GM13976 (cell line): ENCODE measurements at regions not wholly inside any gene's neighbourhood (a gene's known extent, or its start where the extent isn't known, plus 50 kb on each side); places are given as distances from the start of the nearest gene placed in this dataset.

Source experiments
- DNase-seq: peaks from one replicate; pipeline ENCODE4 v3.0.0; 2012; ENCODE audit warnings: low spot score
- in situ Hi-C: fragments of 300-500 bp; cut with MboI; formaldehyde crosslinking; loops from one replicate; pipeline ENCODE4 v1.12.0; 2022; ENCODE audit warnings: low sequenced_read_pairs, mixed read lengths, inconsistent platforms; ENCODE audit not compliant: unreplicated experiment
- TF ChIP-seq, protein P1 (sequence below): IDR thresholded peaks from 2 replicates; pipeline ENCODE4 v1.5.1; 2012; ENCODE audit warnings: borderline replicate concordance, mild to moderate bottlenecking; ENCODE audit not compliant: insufficient read depth; ENCODE audit errors: extremely low read depth, missing control alignments, control extremely low read depth

DNA sequence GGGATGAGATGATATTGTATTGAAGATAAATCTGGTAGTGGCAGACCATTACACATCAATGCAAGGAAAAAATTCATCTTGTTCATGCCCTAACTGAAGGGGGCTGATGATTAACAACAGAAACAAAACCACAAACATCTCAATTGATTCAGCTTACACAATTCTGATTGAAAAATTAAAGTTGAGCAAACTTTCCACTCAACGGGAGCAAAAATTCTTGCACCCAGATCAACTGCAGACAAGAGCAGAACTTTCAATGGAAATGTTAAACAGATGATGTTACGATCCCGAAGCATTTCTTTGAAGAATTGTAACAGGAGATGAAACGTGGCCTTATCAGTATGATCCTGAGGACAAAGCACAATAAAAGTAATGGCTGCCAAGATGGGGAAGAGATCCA lies 172.4 kb upstream of the SOX5 start:
- TF ChIP-seq, protein P1, sequence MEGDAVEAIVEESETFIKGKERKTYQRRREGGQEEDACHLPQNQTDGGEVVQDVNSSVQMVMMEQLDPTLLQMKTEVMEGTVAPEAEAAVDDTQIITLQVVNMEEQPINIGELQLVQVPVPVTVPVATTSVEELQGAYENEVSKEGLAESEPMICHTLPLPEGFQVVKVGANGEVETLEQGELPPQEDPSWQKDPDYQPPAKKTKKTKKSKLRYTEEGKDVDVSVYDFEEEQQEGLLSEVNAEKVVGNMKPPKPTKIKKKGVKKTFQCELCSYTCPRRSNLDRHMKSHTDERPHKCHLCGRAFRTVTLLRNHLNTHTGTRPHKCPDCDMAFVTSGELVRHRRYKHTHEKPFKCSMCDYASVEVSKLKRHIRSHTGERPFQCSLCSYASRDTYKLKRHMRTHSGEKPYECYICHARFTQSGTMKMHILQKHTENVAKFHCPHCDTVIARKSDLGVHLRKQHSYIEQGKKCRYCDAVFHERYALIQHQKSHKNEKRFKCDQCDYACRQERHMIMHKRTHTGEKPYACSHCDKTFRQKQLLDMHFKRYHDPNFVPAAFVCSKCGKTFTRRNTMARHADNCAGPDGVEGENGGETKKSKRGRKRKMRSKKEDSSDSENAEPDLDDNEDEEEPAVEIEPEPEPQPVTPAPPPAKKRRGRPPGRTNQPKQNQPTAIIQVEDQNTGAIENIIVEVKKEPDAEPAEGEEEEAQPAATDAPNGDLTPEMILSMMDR = no peak
- in situ Hi-C loops = loop anchor here (25.0 kb wide), 1 partner anchor 465 kb away; no protein-coding TSS in a partner anchor
- DNase-seq = no peak

DNA sequence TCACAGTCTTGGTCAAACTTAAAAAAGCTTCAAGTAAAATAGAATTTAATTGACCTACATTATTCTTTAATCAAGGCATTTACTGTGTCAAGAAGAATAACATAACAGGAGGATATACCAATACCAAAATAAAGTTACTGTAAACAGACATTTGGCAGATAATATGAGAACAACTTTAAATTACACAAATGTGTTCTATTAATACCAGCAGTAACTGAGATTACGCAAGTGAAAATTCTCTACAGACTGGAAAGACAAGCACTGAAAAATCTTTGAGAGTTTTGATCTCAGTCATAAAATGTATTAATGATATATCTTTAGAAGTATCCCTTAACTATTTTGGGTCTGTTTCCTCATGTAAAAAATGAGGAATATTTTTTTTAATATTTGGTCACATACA lies 169.2 kb upstream of the SOX5 start:
- DNase-seq = no peak
- in situ Hi-C loops = loop anchor here (25.0 kb wide), 1 partner anchor 469 kb away; no protein-coding TSS in a partner anchor
- TF ChIP-seq, protein P1 = no peak

DNA sequence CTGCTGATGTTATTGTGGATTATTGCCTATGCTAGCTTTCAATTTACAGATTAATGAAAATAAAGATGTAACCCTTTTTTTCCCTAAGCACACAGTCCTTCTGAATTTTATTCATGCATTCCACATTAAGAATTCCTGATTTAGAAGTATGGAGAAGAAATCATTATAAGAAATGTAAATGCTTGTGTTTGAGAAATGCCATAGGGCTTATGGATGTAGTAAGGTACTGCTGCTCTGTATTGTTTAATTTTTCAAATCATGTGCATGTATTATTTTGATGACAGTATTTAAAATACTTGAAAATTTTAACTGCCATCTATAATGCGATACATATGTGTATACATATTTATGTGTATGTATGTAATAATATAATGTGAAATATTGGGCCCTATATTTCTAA lies 167.1 kb upstream of the SOX5 start:
- TF ChIP-seq, protein P1 = no peak
- in situ Hi-C loops = loop anchor here (25.0 kb wide), 1 partner anchor 471 kb away; no protein-coding TSS in a partner anchor
- no peak for DNase-seq

DNA sequence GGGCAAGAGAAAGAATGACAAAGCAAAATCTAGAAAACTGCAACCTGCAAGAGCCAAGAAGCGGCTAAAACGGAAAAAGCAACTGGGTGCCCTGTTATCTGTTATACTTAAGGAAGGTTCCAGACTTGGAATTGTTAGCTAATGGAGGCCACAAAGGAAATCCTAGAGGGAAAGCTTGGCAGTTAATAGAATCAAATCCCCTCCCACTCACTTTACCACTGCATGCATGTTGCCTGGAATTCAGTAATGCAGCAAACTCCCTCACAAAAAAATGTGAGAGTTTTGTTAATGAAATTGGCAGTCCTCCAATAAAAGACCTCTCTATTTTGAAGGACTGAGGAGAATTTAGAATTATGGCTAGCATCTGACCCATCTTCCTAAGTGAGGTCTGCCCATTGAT lies 164.2 kb upstream of the SOX5 start:
- TF ChIP-seq, protein P1 = no peak
- in situ Hi-C loops = loop anchor here (25.0 kb wide), 1 partner anchor 474 kb away; no protein-coding TSS in a partner anchor
- no peak for DNase-seq

DNA sequence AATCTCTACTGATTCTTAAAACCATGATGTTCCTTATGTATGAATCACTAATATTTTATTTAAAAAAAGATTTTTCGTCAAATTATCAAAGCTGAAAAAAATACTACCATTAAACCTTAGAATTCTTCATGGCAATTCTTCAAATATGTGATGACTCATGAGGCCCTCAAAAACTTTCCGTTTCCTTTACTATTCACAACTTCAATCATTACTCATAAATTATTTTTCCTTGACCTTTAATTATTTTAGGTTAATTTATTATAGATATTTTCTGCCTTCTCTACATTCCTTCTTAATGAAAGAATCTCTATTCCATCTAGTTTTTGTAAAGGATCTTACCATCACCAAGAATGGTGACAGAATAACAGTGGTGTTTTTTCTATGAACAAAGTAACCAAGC lies 162.1 kb upstream of the SOX5 start:
- in situ Hi-C loops = loop anchor here (25.0 kb wide), 1 partner anchor 476 kb away; no protein-coding TSS in a partner anchor
- TF ChIP-seq, protein P1 = no peak
- DNase-seq = no peak

DNA sequence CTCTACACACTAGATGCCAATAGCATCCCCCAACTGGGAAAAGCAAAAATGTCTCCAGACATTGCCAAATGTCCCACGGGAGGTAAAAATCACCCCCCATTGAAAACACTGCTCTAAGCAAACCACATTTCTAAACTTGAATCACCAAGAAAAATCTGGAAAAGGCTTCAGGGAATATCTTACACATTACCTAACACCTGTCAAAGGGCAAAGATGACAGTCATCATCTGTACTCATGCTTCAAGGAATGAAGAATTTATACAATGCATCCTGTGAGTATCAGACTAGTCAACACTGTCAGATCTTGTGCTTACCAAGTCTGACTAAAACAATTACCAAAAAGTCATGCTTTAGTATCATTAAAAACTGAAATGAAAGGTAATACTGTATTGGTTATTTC lies 161.6 kb upstream of the SOX5 start:
- in situ Hi-C loops = loop anchor here (25.0 kb wide), 1 partner anchor 476 kb away; no protein-coding TSS in a partner anchor
- DNase-seq = no peak
- TF ChIP-seq, protein P1 = no peak
